ENCODE measurements at regions not wholly inside any gene's neighbourhood (a gene's known extent, or its start where the extent isn't known, plus 50 kb on each side); places are given as distances from the start of the nearest gene placed in this dataset.
"Not testable (repeated sequence)": the region's sequence is repeated elsewhere in the genome, so short reads cannot be mapped to it uniquely, and the experiment has no call there.

GRCh38 chr20:54794110-54794509 lies 318.7 kb downstream of the DOK5 start:
- no peak for DNase-seq (ENCODE audit: low read depth in 4 of 4, low spot score in 2 of 4)

DNA sequence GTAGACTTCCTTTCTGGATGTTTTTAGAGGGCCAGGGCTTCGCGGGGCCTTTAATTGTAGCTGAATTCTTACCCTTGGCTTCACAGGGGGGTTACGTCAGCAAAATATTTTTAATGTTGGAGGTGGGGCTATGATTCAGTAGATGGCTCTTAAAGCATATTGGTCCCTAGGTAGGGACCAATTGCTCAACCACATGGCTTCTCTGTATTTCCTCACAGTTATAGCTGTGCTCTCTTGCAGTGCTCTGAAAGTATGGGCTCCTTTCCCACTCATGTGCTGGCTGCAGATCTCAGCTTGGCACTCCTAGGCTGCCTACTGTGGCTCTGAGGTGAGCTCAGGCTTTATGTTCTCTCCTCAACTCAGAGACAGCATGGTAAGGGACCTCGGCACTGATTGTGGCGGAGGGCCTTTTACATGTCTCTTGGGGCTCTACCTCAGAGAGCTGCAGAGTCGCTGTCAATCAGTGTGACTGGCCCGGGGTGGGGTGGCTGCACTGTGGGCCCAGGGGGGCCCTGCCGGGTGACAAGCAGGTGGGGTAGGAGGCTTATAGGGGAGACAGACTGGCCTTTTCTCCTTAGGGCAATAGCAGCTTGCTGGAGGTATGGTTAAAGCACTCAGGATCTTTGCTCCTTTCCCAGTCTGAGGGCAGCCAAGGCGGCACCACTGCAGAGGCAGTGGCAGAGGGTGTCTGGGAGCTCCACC lies 318.0 kb downstream of the DOK5 start:
- no peak for DNase-seq (ENCODE audit: low read depth in 4 of 4, low spot score in 2 of 4)

DNA sequence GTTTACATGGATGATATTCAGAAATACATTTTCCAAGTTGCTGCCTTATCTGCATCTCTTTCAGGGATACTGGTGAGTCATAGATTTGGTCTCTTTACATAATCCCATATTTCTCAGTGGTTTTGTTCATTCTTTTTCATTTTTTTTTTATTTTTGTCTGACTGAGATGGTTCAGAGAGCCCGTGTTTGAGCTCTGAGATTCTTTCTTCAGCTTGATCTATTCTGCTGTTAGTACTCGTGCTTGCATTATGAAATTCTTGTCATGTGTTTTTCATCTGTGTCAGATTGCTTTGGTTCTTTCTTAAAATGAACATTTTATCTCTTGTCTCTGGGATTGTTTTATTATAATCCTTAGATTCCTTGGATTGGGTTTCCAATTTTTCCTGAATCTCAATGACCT lies 317.3 kb downstream of the DOK5 start:
- DNase-seq (ENCODE audit: low read depth in 4 of 4, low spot score in 2 of 4), result no peak

- not testable (repeated sequence) for DNase-seq (ENCODE audit: low read depth in 4 of 4, low spot score in 2 of 4)
Observed at GRCh38 chr20:54788260-54788659, 312.9 kb downstream of the DOK5 start.

- DNase-seq (ENCODE audit: low read depth in 4 of 4, low spot score in 2 of 4), result not testable (repeated sequence)
Observed at GRCh38 chr20:54782758-54783157, 307.4 kb downstream of the DOK5 start.

- no peak for DNase-seq (ENCODE audit: low read depth in 4 of 4, low spot score in 2 of 4)
Observed at GRCh38 chr20:54774426-54774825, 299.0 kb downstream of the DOK5 start.

- DNase-seq (ENCODE audit: low read depth in 4 of 4, low spot score in 2 of 4), result no peak
Observed at GRCh38 chr20:54773643-54774000, 298.2 kb downstream of the DOK5 start.

DNA sequence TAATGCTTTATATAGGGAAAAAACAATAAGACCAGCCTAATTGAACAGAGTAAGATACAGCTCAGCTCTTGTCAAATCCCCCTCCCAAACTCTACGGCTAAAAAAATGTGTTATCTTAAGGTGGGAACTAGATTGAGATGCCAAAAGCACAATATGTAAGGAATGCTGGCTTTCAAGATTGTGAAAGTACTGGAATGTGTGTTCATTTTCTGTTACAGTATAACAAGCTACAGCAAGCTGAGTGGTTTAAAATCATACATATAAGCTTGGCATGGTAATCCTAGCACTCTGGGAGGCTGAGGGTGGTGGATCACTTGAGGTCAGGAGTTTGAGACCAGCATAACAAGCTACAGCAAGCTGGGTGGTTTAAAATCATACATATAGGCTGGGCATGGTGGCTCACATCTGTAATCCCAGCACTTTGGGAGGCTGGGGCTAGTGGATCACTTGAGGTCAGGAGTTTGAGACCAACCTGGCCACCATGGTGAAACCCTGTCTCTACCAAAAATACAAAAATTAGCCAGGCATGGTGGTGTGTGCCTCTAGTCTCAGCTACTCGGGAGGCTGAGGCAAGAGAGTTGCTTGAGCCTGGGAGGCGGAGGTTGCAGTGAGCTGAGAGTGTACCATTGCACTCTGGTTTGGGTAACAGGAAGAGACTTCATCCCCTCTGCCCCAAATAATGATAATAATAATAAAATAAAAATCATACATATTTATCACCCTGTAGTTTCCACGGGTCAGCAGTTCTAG lies 297.7 kb downstream of the DOK5 start:
- DNase-seq (ENCODE audit: low read depth in 4 of 4, low spot score in 2 of 4), result no peak

DNA sequence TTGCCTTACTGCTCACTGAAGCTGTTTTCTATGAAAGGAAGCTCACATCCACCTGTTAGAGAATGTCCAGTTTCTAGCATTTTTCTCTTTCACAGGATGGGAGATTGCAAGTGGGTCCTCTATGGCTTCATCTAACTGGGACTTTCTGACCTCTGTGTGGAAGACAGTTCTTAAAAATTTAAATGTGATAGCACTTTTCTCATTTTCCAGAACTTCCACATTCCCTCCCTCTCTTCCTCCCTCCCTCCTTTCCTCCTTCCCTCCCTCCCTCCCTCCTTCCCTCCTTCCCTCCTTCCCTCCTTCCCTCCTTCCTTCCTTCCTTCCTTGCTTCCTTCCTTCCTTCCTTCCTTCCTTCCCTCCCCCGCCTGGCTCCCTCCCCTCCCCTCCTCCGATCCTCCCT lies 291.1 kb downstream of the DOK5 start:
- no peak for DNase-seq (ENCODE audit: low read depth in 4 of 4, low spot score in 2 of 4)

DNA sequence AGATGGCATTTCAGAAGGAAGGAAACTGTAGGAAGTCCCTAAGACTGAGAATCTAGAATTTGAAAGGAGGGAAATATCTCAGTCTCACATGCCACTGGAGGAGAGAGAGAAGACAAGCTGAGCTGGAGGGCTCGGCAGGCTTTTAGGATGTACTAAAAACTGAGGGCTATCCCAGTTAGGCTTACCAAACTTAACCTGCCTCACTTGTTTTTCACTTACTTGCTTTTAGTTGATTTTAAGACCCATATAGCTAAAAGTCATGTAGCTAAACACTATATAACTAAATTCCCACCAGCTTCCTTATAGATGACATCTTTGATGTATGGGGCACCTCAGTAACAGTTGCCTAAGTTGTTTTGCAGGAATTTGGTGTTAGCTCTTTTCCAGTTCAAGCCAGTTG lies 288.0 kb downstream of the DOK5 start:
- DNase-seq (ENCODE audit: low read depth in 4 of 4, low spot score in 2 of 4), result no peak

DNA sequence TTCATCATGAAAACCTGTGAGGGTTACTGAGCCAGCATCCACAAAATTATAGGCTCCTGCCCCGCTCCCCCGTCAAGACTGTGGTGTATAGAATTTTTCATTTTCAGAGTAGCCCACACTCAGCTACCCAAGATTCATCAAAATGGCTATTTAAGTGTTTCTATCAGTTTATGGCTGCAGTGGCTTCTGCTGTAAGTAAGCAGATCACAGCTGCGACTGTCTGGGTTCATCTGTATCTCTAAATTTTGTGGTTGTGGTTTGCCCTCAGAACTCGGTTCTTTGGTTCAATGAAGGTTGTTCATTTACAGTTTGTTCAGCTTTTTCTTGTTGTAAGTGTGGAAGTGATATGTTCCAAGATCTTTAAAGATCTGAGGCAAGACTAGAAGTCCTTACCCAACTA lies 284.2 kb downstream of the DOK5 start:
- DNase-seq (ENCODE audit: low read depth in 4 of 4, low spot score in 2 of 4), result no peak

GRCh38 chr20:54746796-54747195 lies 271.4 kb downstream of the DOK5 start:
- no peak for DNase-seq (ENCODE audit: low read depth in 4 of 4, low spot score in 2 of 4)

DNA sequence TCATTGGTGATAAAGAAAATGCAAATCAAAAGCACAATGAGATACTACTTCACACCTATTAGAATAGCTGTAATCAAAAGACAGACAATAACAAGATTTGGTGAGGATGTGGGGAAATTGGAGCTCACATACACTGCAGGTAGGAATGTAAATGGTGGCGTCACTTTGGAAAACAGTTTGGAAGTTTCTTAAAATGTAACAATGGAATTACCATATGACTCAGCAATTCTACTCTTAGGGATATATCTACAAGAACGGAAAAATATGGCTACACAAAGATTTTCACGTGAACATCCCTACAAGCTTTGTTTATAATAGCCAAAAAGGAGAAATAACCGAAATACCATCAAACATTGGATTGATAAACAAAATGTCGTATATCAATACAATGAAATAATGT lies 270.4 kb downstream of the DOK5 start:
- no peak for DNase-seq (ENCODE audit: low read depth in 4 of 4, low spot score in 2 of 4)

DNA sequence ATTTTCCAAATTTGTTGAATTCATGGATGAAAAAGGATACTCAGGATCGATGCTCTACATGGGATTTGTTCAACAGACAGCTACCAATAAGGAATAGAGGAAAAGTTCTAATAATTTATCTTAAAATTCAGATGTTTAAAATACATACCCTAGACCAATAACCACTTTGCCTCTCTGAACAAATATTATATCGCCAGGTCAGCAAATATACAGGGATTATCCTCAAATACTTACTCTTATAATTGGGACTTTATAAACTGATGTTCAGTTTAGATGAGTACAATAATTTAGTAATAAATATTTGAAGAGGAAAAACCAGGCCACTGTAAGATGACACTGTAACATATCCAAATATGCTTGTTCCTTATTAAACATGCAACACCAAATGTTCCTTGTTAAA lies 268.7 kb downstream of the DOK5 start:
- DNase-seq (ENCODE audit: low read depth in 4 of 4, low spot score in 2 of 4), result no peak

DNA sequence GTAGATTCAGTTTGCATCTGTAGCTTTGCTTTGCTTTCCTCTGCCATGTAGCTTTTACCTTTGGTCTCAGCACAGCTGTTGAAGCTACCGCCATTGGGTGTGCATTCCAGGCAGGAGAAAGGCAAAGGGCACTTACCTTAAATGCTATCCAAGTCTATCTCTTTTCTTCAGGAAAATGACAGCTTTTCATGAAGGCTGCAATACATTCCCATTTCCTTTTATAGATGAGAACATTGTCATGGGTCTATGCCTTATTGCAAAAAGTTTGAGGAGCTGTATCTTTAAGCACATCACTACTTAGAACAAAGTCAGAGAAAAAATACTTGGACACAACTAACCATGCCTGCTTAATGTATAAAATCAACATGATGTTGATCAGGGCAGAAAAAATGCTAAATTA lies 266.8 kb downstream of the DOK5 start:
- no peak for DNase-seq (ENCODE audit: low read depth in 4 of 4, low spot score in 2 of 4)

GRCh38 chr20:54736421-54736820 lies 261.0 kb downstream of the DOK5 start:
- no peak for DNase-seq (ENCODE audit: low read depth in 4 of 4, low spot score in 2 of 4)

- no peak for DNase-seq (ENCODE audit: low read depth in 4 of 4, low spot score in 2 of 4)
Observed at GRCh38 chr20:54733687-54734086, 258.3 kb downstream of the DOK5 start.

- no peak for DNase-seq (ENCODE audit: low read depth in 4 of 4, low spot score in 2 of 4)
Observed at GRCh38 chr20:54727490-54727889, 252.1 kb downstream of the DOK5 start.

GRCh38 chr20:54726687-54727300 lies 251.4 kb downstream of the DOK5 start:
- DNase-seq (ENCODE audit: low read depth in 4 of 4, low spot score in 2 of 4), result no peak

- not testable (repeated sequence) for DNase-seq (ENCODE audit: low read depth in 4 of 4, low spot score in 2 of 4)
Observed at GRCh38 chr20:54725266-54725665, 249.9 kb downstream of the DOK5 start.

- no peak for DNase-seq (ENCODE audit: low read depth in 4 of 4, low spot score in 2 of 4)
Observed at GRCh38 chr20:54723723-54724122, 248.3 kb downstream of the DOK5 start.

DNA sequence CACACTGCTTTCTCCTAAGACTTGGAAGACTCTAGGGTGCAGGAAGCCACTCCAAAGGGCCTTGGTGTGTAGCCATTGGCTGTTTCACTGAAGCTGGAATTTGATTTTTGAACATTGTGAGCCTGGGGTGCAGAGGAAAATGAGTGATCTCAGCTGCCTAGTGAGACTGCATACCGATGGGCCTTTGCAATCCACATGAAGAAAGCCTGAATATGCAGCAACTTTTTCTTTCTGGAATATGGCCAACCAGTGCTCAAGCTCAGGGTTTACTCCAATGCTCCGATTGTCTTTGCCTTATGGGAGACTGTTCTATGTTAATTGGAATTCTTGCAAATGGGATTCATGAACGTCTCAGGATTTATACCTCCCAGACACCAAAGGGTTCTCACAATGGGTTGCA lies 242.6 kb downstream of the DOK5 start:
- DNase-seq (ENCODE audit: low read depth in 4 of 4, low spot score in 2 of 4), result no peak
